K562 (cell line): ENCODE measurements at regions not wholly inside any gene's neighbourhood (a gene's known extent, or its start where the extent isn't known, plus 50 kb on each side); places are given as distances from the start of the nearest gene placed in this dataset.

Experiments used
- ATAC-seq: fragments of 200-7000 bp; cut with Tn5 transposase; 3 replicates; pipeline ENCODE4 v1.9.1; 2020; ENCODE audit warnings: moderate library complexity
- BruUV-seq: library from RNA; stranded (reverse); fragments of 400-500 nt; replicated peaks from 2 replicates; lab custom pipeline; 2021; lab: Mats Ljungman, UMichigan
- CTCF ChIA-PET: fragments of 300-600 bp; formaldehyde crosslinking; extraction: SDS; loops from one replicate; lab custom pipeline; 2021; ENCODE audit warnings: low intra/inter-chr PET ratio; lab: Yijun Ruan, JAX
- POLR2A ChIA-PET: fragments of 300-600, 350-650 bp; sonication (Branson Sonifier 250); formaldehyde crosslinking; extraction: SDS; loops from one replicate; lab custom pipeline; 2021; ENCODE audit warnings: antibody characterized with exemption, inconsistent platforms; lab: Yijun Ruan, JAX
- DNase-seq, 4 experiments: peaks; one replicate each; pipeline versions ENCODE4 v3.0.0 to v3.0.0-alpha.2; 2011 to 2018; ENCODE audit warnings: low spot score in 3 of 4, mixed read lengths in 3 of 4; ENCODE audit errors: extremely low read depth in 1 of 4
- FAIRE-seq: peaks from 2 replicates; lab custom pipeline; 2011; peaks lifted over from hg19 to GRCh38; lab: Jason Lieb, UNC
- H2AFZ ChIP-seq: 2 replicates; pipeline ENCODE4 v1.6.0; 2011; ENCODE audit warnings: low read depth, low read length, control low read depth, inconsistent platforms
- H3K27ac ChIP-seq: fragments of 200-600 bp; 3 replicates; pipeline ENCODE4 v1.8.0; 2011; ENCODE audit warnings: low read depth, mild to moderate bottlenecking, control low read depth, inconsistent platforms, low read length, moderate library complexity, mixed read lengths; ENCODE audit errors: extremely low read depth
- H3K27me3 ChIP-seq, 2 experiments: fragments of 300-600 bp in 1 of 2; 2 replicates in 1 of 2; 3 replicates in 1 of 2; pipeline versions ENCODE4 v1.6.0 to v1.8.0; 2011; ENCODE audit warnings: inconsistent platforms in 2 of 2, low read length in 2 of 2, mild to moderate bottlenecking in 1 of 2, mixed read lengths in 1 of 2, moderate library complexity in 1 of 2; ENCODE audit not compliant: control insufficient read depth in 2 of 2, insufficient read depth in 2 of 2
- H3K36me3 ChIP-seq: fragments of 300-600 bp; 3 replicates; pipeline ENCODE4 v1.8.0; 2011; ENCODE audit warnings: mild to moderate bottlenecking, low read length, inconsistent platforms; ENCODE audit not compliant: control insufficient read depth, insufficient read depth
- H3K4me1 ChIP-seq, 2 experiments: fragments of 200-600 bp in 1 of 2; replicated peaks in 1 of 2; 2 replicates in 1 of 2; 3 replicates in 1 of 2; pipeline versions ENCODE4 v1.5.1 to v1.8.0; 2011; ENCODE audit warnings: inconsistent platforms in 2 of 2, low read length in 2 of 2, mild to moderate bottlenecking in 1 of 2, mixed read lengths in 1 of 2, moderate library complexity in 1 of 2; ENCODE audit not compliant: control insufficient read depth in 2 of 2, insufficient read depth in 2 of 2
- H3K4me2 ChIP-seq: 2 replicates; pipeline ENCODE4 v1.6.1; 2011; ENCODE audit warnings: low read length, control low read depth, inconsistent platforms, mixed read lengths; ENCODE audit not compliant: insufficient read depth
- H3K4me3 ChIP-seq: fragments of 200-600 bp; sonication (generic), shearing (Covaris generic); 2 replicates; pipeline ENCODE4 v1.5.1; 2016; ENCODE audit warnings: control low read depth, inconsistent platforms
- H3K79me2 ChIP-seq: fragments of 200-600 bp; 3 replicates; pipeline ENCODE4 v1.8.0; 2011; ENCODE audit warnings: low read length, inconsistent platforms; ENCODE audit not compliant: control insufficient read depth, insufficient read depth
- H3K9ac ChIP-seq, 2 experiments: 2 replicates each; pipeline versions ENCODE4 v1.6.0 to v1.6.1; 2011; ENCODE audit warnings: low read depth in 2 of 2, low read length in 2 of 2, control low read depth in 1 of 2, inconsistent platforms in 1 of 2, mild to moderate bottlenecking in 1 of 2, mixed read lengths in 1 of 2; ENCODE audit not compliant: insufficient read depth in 1 of 2
- H3K9me1 ChIP-seq: one replicate; pipeline ENCODE4 v1.6.0; 2011; ENCODE audit warnings: inconsistent platforms, mild to moderate bottlenecking, low read length, moderate library complexity; ENCODE audit not compliant: control insufficient read depth, insufficient read depth
- H3K9me3 ChIP-seq: replicated peaks from 2 replicates; pipeline ENCODE4 v1.5.1; 2011; ENCODE audit warnings: low read depth, low read length, inconsistent platforms; ENCODE audit not compliant: control insufficient read depth, insufficient read depth
- H4K20me1 ChIP-seq: replicated peaks from 2 replicates; pipeline ENCODE4 v1.6.1; 2011; ENCODE audit warnings: low read length, inconsistent platforms, mixed read lengths; ENCODE audit not compliant: control insufficient read depth, insufficient read depth
- BDP1 ChIP-seq: IDR thresholded peaks from 3 replicates; pipeline ENCODE4 v1.6.1; 2011; ENCODE audit not compliant: insufficient read length, insufficient read depth
- BRCA1 ChIP-seq, 2 experiments: fragments of 450-650 bp in 1 of 2; sonication (generic) in 1 of 2; formaldehyde crosslinking in 1 of 2; IDR thresholded peaks; 2 replicates each; pipeline versions ENCODE4 v1.5.0 to v1.6.1; 2017 to 2020; ENCODE audit warnings: mild to moderate bottlenecking in 1 of 2, missing genetic modification reagents in 1 of 2
- DDX20 ChIP-seq: fragments of 450-650 bp; IDR thresholded peaks from 2 replicates; pipeline ENCODE4 v1.6.1; 2016; ENCODE audit warnings: missing genetic modification characterization, low read depth, mild to moderate bottlenecking, missing compliant biosample characterization, moderate library complexity
- E2F3 ChIP-seq: fragments of 250-450 bp; sonication (Bioruptor Pico); IDR thresholded peaks from 2 replicates; pipeline ENCODE4 v1.4.0; 2020; ENCODE audit warnings: mild to moderate bottlenecking
- EHMT2 ChIP-seq: fragments of 450-650 bp; IDR thresholded peaks from 2 replicates; pipeline ENCODE4 v1.6.1; 2018; ENCODE audit warnings: antibody characterized with exemption
- GTF2A2 ChIP-seq: IDR thresholded peaks from 2 replicates; pipeline ENCODE4 v1.6.1; 2016; ENCODE audit warnings: mild to moderate bottlenecking, missing genetic modification characterization, missing compliant biosample characterization
- KDM1A ChIP-seq, 2 experiments: fragments of 450-650 bp; IDR thresholded peaks; 2 replicates each; pipeline ENCODE4 v1.6.1; 2016; ENCODE audit warnings: mild to moderate bottlenecking in 2 of 2
- MXI1 ChIP-seq: IDR thresholded peaks from 2 replicates; pipeline ENCODE4 v1.6.1; 2011; ENCODE audit warnings: low read depth, mild to moderate bottlenecking, improper control_type of control experiment, low read length
- NFIX ChIP-seq: fragments of 250-450 bp; sonication (Bioruptor Pico); IDR thresholded peaks from 2 replicates; pipeline ENCODE4 v1.4.0; 2020; ENCODE audit warnings: low read depth, mild to moderate bottlenecking, moderate library complexity
- NRF1 ChIP-seq, 2 experiments: fragments of 450-650 bp; IDR thresholded peaks in 1 of 2; conservative IDR thresholded peaks in 1 of 2; 2 replicates each; pipeline ENCODE4 v1.6.1; 2014; ENCODE audit warnings: mild to moderate bottlenecking in 2 of 2
- RFX1 ChIP-seq: fragments of 450-650 bp; IDR thresholded peaks from 2 replicates; pipeline ENCODE4 v1.6.1; 2016; ENCODE audit warnings: mild to moderate bottlenecking, moderate library complexity
- SRSF9 ChIP-seq: fragments of 200-400 bp; formaldehyde crosslinking; IDR thresholded peaks from 2 replicates; pipeline ENCODE4 v1.6.1; 2017; ENCODE audit warnings: low read depth, low read length, borderline replicate concordance
- ZNF239 ChIP-seq: fragments of 250-450 bp; sonication (Bioruptor Pico); IDR thresholded peaks from 2 replicates; pipeline ENCODE4 v1.4.0; 2020; ENCODE audit warnings: mild to moderate bottlenecking
- WGBS: fragments of 100-300 bp; shearing (Covaris generic); methylation state at CpG from one replicate; pipeline ENCODE4 v1.1.6; 2016; ENCODE audit warnings: low coverage, mixed read lengths; ENCODE audit not compliant: insufficient coverage; ENCODE audit errors: missing lambda C conversion rate; 5-methylcytosine and 5-hydroxymethylcytosine counted together
- in situ Hi-C: fragments of 300-500 bp; cut with MboI; formaldehyde crosslinking; loops from 4 replicates; pipeline ENCODE4 v1.15.0; 2018; ENCODE audit warnings: inconsistent platforms, mixed read lengths
- intact Hi-C: fragments of 100-400 bp; cut with micrococcal nuclease; formaldehyde crosslinking; loops from 2 replicates; pipeline ENCODE4 v1.14.2; 2022
- TF ChIP-seq, protein P1 (sequence below): IDR thresholded peaks from 2 replicates; pipeline ENCODE4 v1.6.1; 2014; ENCODE audit warnings: antibody characterized with exemption
- TF ChIP-seq, protein P2 (sequence below): sonication (generic); formaldehyde crosslinking; IDR thresholded peaks from 2 replicates; pipeline ENCODE4 v1.8.1; 2022; ENCODE audit warnings: missing genetic modification reagents
- TF ChIP-seq, protein P3 (sequence below), 2 experiments: fragments of 250-450 bp in 1 of 2; fragments of 450-650 bp in 1 of 2; sonication (Bioruptor Pico) in 1 of 2; IDR thresholded peaks; 2 replicates each; pipeline versions ENCODE4 v1.6.1 to v1.8.0; 2016 to 2021; ENCODE audit warnings: mild to moderate bottlenecking in 2 of 2, moderate library complexity in 2 of 2, missing compliant biosample characterization in 1 of 2, missing genetic modification characterization in 1 of 2
- TF ChIP-seq, protein P4 (sequence below): sonication (generic); formaldehyde crosslinking; IDR thresholded peaks from 2 replicates; pipeline ENCODE4 v1.8.0; 2022; ENCODE audit warnings: mild to moderate bottlenecking, low read depth, missing genetic modification reagents

DNA sequence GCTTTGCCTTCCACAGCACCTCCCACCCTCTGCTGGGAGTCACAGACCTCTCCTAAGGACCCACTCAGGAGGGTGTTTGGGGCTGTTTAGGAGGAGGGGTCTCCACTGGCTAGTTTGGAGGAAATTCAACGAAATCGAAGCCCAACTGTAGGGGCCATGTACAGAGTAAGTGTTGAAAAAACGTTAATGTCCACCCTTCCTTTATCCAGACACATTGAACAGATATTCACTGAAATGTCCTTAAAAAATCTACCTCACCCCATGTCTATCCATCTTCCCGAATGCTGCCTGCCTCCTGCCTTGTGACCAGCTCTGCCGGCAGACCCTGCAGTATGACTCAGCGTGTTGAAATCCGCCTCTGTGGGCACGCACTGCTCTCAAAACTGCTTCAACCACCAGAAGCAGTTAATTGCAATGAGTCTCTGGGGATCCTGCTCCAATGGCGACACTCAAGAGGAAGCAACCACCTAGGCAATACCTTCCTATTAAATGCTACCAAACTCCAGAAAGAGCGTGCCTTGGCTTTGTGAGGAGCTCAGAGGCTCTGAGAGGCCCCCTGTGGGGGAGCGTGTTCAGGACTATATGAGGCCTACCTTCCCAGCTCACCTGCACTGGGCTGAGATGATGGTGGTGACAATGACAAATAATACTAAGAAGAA is 61.4 kb upstream of the RTN4 start (continued):
- TF ChIP-seq, protein P1, sequence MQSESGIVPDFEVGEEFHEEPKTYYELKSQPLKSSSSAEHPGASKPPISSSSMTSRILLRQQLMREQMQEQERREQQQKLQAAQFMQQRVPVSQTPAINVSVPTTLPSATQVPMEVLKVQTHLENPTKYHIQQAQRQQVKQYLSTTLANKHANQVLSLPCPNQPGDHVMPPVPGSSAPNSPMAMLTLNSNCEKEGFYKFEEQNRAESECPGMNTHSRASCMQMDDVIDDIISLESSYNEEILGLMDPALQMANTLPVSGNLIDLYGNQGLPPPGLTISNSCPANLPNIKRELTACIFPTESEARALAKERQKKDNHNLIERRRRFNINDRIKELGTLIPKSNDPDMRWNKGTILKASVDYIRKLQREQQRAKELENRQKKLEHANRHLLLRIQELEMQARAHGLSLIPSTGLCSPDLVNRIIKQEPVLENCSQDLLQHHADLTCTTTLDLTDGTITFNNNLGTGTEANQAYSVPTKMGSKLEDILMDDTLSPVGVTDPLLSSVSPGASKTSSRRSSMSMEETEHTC: peak; percentile 65
- TF ChIP-seq, protein P2, sequence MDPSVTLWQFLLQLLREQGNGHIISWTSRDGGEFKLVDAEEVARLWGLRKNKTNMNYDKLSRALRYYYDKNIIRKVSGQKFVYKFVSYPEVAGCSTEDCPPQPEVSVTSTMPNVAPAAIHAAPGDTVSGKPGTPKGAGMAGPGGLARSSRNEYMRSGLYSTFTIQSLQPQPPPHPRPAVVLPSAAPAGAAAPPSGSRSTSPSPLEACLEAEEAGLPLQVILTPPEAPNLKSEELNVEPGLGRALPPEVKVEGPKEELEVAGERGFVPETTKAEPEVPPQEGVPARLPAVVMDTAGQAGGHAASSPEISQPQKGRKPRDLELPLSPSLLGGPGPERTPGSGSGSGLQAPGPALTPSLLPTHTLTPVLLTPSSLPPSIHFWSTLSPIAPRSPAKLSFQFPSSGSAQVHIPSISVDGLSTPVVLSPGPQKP (CRISPR knock-in tag): no peak
- TF ChIP-seq GTF2A2 (tag): 0 out of 2 replicates have a peak, but pooled peaks have one; percentile 37
- 0 out of 4 replicates have a peak, but pooled peaks of 1 of the 2 experiments have one; percentile 25 for TF ChIP-seq NRF1 (conservative IDR thresholded peaks at IDR 0.05 in 1 of 2, IDR thresholded peaks at IDR 0.05 in 1 of 2)

DNA sequence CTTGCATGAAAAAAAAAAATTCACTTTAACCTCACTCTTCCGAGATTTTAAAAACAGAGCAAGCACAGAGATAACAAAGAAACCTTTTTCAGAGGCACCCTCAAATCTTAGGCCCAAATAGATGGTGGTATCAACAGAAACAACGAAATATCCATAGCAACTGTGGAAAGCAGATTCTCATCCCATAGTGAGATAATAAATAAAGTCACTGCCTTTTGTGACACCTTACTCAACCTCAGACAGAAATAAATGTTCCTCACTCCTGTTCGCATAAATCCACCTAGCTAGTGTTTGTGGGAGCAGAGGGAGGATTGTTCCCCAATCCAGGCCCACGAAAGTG is 60.9 kb upstream of the RTN4 start:
- intact Hi-C loops (no loop called here), in situ Hi-C loops (no loop called here)
- DNase-seq: no peak
- no peak for ATAC-seq
- Histone ChIP-seq H3K27ac (peak overlapping the region; percentile 78), H3K4me3 (no peak overlapping the region), H2AFZ (peak overlapping the region; percentile 84), H3K36me3 (no peaks in the 10 kb centered on the region), H3K4me1 (peaks cover 20 to 68% of the 10 kb centered on the region in 2 experiments), H4K20me1 (no peaks in the 10 kb centered on the region), H3K9me3 (no peaks in the 10 kb centered on the region), H3K4me2 (peak overlapping the region; percentile 62), H3K79me2 (no peaks in the 10 kb centered on the region), H3K27me3 (no peaks in the 10 kb centered on the region), H3K9me1 (no peaks in the 10 kb centered on the region), H3K9ac (peak overlapping the region; percentile 60 to 88; a peak in 3 of 4 replicates)
- CTCF ChIA-PET: no interaction called here
- POLR2A ChIA-PET: interaction anchor here (1.1 to 2.9 kb wide), 5 partner anchors 7 to 281 kb away, joined by 3 to 24 read pairs (median 7); partner anchors contain the start of gene RTN4
- FAIRE-seq: no peak
- WGBS: 24% methylated on average over 4 of the region's 4 CpGs
- no TSS peak for BruUV-seq
- TF ChIP-seq, protein P3, sequence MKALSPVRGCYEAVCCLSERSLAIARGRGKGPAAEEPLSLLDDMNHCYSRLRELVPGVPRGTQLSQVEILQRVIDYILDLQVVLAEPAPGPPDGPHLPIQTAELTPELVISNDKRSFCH (CRISPR knock-in tag; IDR thresholded peaks at IDR 0.05): no peak
- TF ChIP-seq, protein P3 (tag; IDR thresholded peaks at IDR 0.05): peak; percentile 28; the same call in 1 of the 2 replicates
- no peak for TF ChIP-seq NFIX (CRISPR knock-in tag)
- TF ChIP-seq, protein P4, sequence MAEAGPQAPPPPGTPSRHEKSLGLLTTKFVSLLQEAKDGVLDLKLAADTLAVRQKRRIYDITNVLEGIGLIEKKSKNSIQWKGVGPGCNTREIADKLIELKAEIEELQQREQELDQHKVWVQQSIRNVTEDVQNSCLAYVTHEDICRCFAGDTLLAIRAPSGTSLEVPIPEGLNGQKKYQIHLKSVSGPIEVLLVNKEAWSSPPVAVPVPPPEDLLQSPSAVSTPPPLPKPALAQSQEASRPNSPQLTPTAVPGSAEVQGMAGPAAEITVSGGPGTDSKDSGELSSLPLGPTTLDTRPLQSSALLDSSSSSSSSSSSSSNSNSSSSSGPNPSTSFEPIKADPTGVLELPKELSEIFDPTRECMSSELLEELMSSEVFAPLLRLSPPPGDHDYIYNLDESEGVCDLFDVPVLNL (CRISPR knock-in tag): no peak
- TF ChIP-seq KDM1A (IDR thresholded peaks at IDR 0.05): peak in 1 of 2 experiments; percentile 52; a peak in 2 of 4 replicates
- no peak for TF ChIP-seq ZNF239 (CRISPR knock-in tag)
- TF ChIP-seq BDP1: no peak
- no peak for TF ChIP-seq MXI1
- TF ChIP-seq BRCA1 (IDR thresholded peaks at IDR 0.05): no peak
- no peak for TF ChIP-seq BRCA1 (CRISPR knock-in tag; IDR thresholded peaks at IDR 0.05)
- TF ChIP-seq RFX1: peak; percentile 63
- TF ChIP-seq DDX20: no peak
- no peak for TF ChIP-seq EHMT2
- no peak for TF ChIP-seq E2F3 (CRISPR knock-in tag)
- no peak for TF ChIP-seq SRSF9
